Fibroblast of skin of right quadriceps (primary cell): ENCODE measurements at regions not wholly inside any gene's neighbourhood (a gene's known extent, or its start where the extent isn't known, plus 50 kb on each side); places are given as distances from the start of the nearest gene placed in this dataset.

Experiments used
- DNase-seq: peaks from one replicate; pipeline ENCODE4 v3.0.0-alpha.2; 2013

- no peak for DNase-seq
Measured at GRCh38 chr7:84614821-84615501, 420.4 kb upstream of the SEMA3A start.

GRCh38 chr7:84612981-84613681, 418.5 kb upstream of the SEMA3A start:
- peak; percentile 37 for DNase-seq

GRCh38 chr7:84611391-84611790, 416.8 kb upstream of the SEMA3A start:
- DNase-seq = no peak

- no peak for DNase-seq
Measured at GRCh38 chr7:84610390-84610789, 415.8 kb upstream of the SEMA3A start.

GRCh38 chr7:84605301-84605700, 410.7 kb upstream of the SEMA3A start:
- DNase-seq = no peak

GRCh38 chr7:84603545-84603944, 409.0 kb upstream of the SEMA3A start:
- DNase-seq = no peak

- no peak for DNase-seq
Measured at GRCh38 chr7:84595026-84595425, 400.4 kb upstream of the SEMA3A start.

GRCh38 chr7:84591897-84592296, 397.3 kb upstream of the SEMA3A start:
- DNase-seq = no peak

- DNase-seq = no peak
Measured at GRCh38 chr7:84589012-84589411, 394.4 kb upstream of the SEMA3A start.

GRCh38 chr7:84583331-84583730, 388.7 kb upstream of the SEMA3A start:
- no peak for DNase-seq

- no peak for DNase-seq
Measured at GRCh38 chr7:84582747-84583146, 388.2 kb upstream of the SEMA3A start.

GRCh38 chr7:84578825-84579224, 384.2 kb upstream of the SEMA3A start:
- no peak for DNase-seq

GRCh38 chr7:84568781-84569180, 374.2 kb upstream of the SEMA3A start:
- DNase-seq = no peak

GRCh38 chr7:84565345-84566074, 370.9 kb upstream of the SEMA3A start:
- no peak for DNase-seq

GRCh38 chr7:84553711-84554110, 359.1 kb upstream of the SEMA3A start:
- DNase-seq = no peak

- DNase-seq = no peak
Measured at GRCh38 chr7:84549409-84549808, 354.8 kb upstream of the SEMA3A start.

- peak; percentile 91 for DNase-seq
Measured at GRCh38 chr7:84548366-84549365, 354.1 kb upstream of the SEMA3A start.

- DNase-seq = no peak
Measured at GRCh38 chr7:84547331-84547730, 352.7 kb upstream of the SEMA3A start.

GRCh38 chr7:84546403-84546802, 351.8 kb upstream of the SEMA3A start:
- DNase-seq = no peak

GRCh38 chr7:84538268-84538667, 343.7 kb upstream of the SEMA3A start:
- no peak for DNase-seq

- peak; percentile 14 for DNase-seq
Measured at GRCh38 chr7:84536271-84536870, 341.8 kb upstream of the SEMA3A start.

- DNase-seq = no peak
Measured at GRCh38 chr7:84535580-84536270, 341.1 kb upstream of the SEMA3A start.
